Ishikawa (cell line): ENCODE measurements at regions not wholly inside any gene's neighbourhood (a gene's known extent, or its start where the extent isn't known, plus 50 kb on each side); places are given as distances from the start of the nearest gene placed in this dataset.

Experiments
- CREB1 ChIP-seq: IDR thresholded peaks from 2 replicates; pipeline ENCODE4 v1.6.1; 2012; ENCODE audit warnings: low read depth
- EGR1 ChIP-seq: IDR thresholded peaks from 2 replicates; pipeline ENCODE4 v1.6.1; 2012
- EP300 ChIP-seq: IDR thresholded peaks from 2 replicates; pipeline ENCODE4 v1.6.1; 2012; ENCODE audit warnings: borderline replicate concordance
- MAX ChIP-seq: IDR thresholded peaks from 2 replicates; pipeline ENCODE4 v1.6.1; 2012
- RAD21 ChIP-seq: IDR thresholded peaks from 2 replicates; pipeline ENCODE4 v1.6.1; 2012; ENCODE audit warnings: low read depth
- TAF1 ChIP-seq: IDR thresholded peaks from 2 replicates; pipeline ENCODE4 v1.6.1; 2012; ENCODE audit warnings: low read depth, mild to moderate bottlenecking
- TEAD4 ChIP-seq: IDR thresholded peaks from 2 replicates; pipeline ENCODE4 v1.6.1; 2012
- USF1 ChIP-seq: IDR thresholded peaks from 2 replicates; pipeline ENCODE4 v1.6.1; 2012
- YY1 ChIP-seq: IDR thresholded peaks from 2 replicates; pipeline ENCODE4 v1.6.1; 2012; ENCODE audit warnings: low read depth
- ZBTB7A ChIP-seq: IDR thresholded peaks from 2 replicates; pipeline ENCODE4 v1.6.1; 2012; ENCODE audit warnings: low read depth
- TF ChIP-seq, protein P1 (sequence below): IDR thresholded peaks from 2 replicates; pipeline ENCODE4 v1.6.1; 2012; ENCODE audit warnings: low read depth, mild to moderate bottlenecking

DNA sequence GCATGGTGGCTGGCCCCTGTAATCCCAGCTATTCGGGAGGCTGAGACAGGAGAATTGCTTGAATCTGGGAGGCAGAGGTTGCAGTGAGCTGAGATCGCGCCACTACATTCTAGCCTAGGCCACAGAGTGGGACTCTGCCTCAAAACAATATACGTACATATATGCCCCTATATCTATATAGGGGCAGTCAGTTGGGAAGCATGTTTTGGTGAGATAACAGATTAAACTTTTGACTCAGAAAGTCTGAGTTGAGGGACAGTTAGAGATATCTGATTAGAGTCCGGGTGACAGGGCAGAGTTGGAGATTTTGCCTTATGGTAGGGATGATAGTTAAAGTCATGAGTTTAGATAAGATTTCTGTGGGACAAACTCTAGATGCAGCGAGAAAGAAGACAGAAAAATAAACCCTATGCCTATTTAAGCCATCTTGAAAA is 71.8 kb upstream of the ALDH1A1 start:
- no peak for TF ChIP-seq USF1
- no peak for TF ChIP-seq CREB1
- TF ChIP-seq EP300 = no peak
- no peak for TF ChIP-seq RAD21
- TF ChIP-seq, protein P1, sequence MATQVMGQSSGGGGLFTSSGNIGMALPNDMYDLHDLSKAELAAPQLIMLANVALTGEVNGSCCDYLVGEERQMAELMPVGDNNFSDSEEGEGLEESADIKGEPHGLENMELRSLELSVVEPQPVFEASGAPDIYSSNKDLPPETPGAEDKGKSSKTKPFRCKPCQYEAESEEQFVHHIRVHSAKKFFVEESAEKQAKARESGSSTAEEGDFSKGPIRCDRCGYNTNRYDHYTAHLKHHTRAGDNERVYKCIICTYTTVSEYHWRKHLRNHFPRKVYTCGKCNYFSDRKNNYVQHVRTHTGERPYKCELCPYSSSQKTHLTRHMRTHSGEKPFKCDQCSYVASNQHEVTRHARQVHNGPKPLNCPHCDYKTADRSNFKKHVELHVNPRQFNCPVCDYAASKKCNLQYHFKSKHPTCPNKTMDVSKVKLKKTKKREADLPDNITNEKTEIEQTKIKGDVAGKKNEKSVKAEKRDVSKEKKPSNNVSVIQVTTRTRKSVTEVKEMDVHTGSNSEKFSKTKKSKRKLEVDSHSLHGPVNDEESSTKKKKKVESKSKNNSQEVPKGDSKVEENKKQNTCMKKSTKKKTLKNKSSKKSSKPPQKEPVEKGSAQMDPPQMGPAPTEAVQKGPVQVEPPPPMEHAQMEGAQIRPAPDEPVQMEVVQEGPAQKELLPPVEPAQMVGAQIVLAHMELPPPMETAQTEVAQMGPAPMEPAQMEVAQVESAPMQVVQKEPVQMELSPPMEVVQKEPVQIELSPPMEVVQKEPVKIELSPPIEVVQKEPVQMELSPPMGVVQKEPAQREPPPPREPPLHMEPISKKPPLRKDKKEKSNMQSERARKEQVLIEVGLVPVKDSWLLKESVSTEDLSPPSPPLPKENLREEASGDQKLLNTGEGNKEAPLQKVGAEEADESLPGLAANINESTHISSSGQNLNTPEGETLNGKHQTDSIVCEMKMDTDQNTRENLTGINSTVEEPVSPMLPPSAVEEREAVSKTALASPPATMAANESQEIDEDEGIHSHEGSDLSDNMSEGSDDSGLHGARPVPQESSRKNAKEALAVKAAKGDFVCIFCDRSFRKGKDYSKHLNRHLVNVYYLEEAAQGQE = no peak
- no peak for TF ChIP-seq MAX
- no peak for TF ChIP-seq ZBTB7A
- TF ChIP-seq EGR1 = no peak
- TF ChIP-seq TEAD4 = no peak
- no peak for TF ChIP-seq YY1
- no peak for TF ChIP-seq TAF1
